ENCODE measurements at regions not wholly inside any gene's neighbourhood (a gene's known extent, or its start where the extent isn't known, plus 50 kb on each side); places are given as distances from the start of the nearest gene placed in this dataset.
A peak's percentile ranks its signal among the peaks of the same experiment; 100 is the strongest.

GRCh38 chr2:226336283-226336682, 463.3 kb downstream of the IRS1 start:
- no peak for DNase-seq (ENCODE audit: low read depth in 2 of 2)

- peak in 1 of 2 donors; percentile 39 for DNase-seq (ENCODE audit: low read depth in 2 of 2)
These were observed 464.5 kb downstream of the IRS1 start for GRCh38 chr2:226334981-226335720.

- DNase-seq (ENCODE audit: low read depth in 2 of 2): peak in 1 of 2 donors; percentile 85
These were observed 466.2 kb downstream of the IRS1 start for GRCh38 chr2:226333388-226333787.

GRCh38 chr2:226330206-226330605, 469.4 kb downstream of the IRS1 start:
- DNase-seq (ENCODE audit: low read depth in 2 of 2): no peak

GRCh38 chr2:226329180-226329579, 470.4 kb downstream of the IRS1 start:
- no peak for DNase-seq (ENCODE audit: low read depth in 2 of 2)

GRCh38 chr2:226327830-226328229, 471.8 kb downstream of the IRS1 start:
- DNase-seq (ENCODE audit: low read depth in 2 of 2): no peak

- peak in 1 of 2 donors; percentile 26 for DNase-seq (ENCODE audit: low read depth in 2 of 2)
These were observed 474.1 kb downstream of the IRS1 start for GRCh38 chr2:226325526-226325925.

- no peak for DNase-seq (ENCODE audit: low read depth in 2 of 2)
These were observed 479.3 kb downstream of the IRS1 start for GRCh38 chr2:226320076-226320948.

- no peak for DNase-seq (ENCODE audit: low read depth in 2 of 2)
These were observed 481.6 kb downstream of the IRS1 start for GRCh38 chr2:226317970-226318369.

GRCh38 chr2:226313060-226313459, 486.6 kb downstream of the IRS1 start:
- DNase-seq (ENCODE audit: low read depth in 2 of 2): no peak

- no peak for DNase-seq (ENCODE audit: low read depth in 2 of 2)
These were observed 487.5 kb downstream of the IRS1 start for GRCh38 chr2:226312155-226312554.

GRCh38 chr2:226310146-226310545, 489.5 kb downstream of the IRS1 start:
- DNase-seq (ENCODE audit: low read depth in 2 of 2): no peak

GRCh38 chr2:226308986-226309385, 490.6 kb downstream of the IRS1 start:
- peak in 1 of 2 donors; percentile 4 for DNase-seq (ENCODE audit: low read depth in 2 of 2)

- no peak for DNase-seq (ENCODE audit: low read depth in 2 of 2)
These were observed 491.3 kb downstream of the IRS1 start for GRCh38 chr2:226308323-226308680.

- DNase-seq (ENCODE audit: low read depth in 2 of 2): no peak
These were observed 491.9 kb downstream of the IRS1 start for GRCh38 chr2:226307487-226308322.

- DNase-seq (ENCODE audit: low read depth in 2 of 2): no peak
These were observed 492.7 kb downstream of the IRS1 start for GRCh38 chr2:226306969-226307368.

- DNase-seq (ENCODE audit: low read depth in 2 of 2): peak in 1 of 2 donors; percentile 9
These were observed 495.3 kb downstream of the IRS1 start for GRCh38 chr2:226304308-226304707.

GRCh38 chr2:226303707-226304106, 495.9 kb downstream of the IRS1 start:
- DNase-seq (ENCODE audit: low read depth in 2 of 2): no peak

- DNase-seq (ENCODE audit: low read depth in 2 of 2): no peak
These were observed 499.3 kb downstream of the IRS1 start for GRCh38 chr2:226300196-226300886.

- DNase-seq (ENCODE audit: low read depth in 2 of 2): no peak
These were observed 499.8 kb downstream of the IRS1 start for GRCh38 chr2:226299771-226300170.

GRCh38 chr2:226295681-226296080, 503.9 kb downstream of the IRS1 start:
- no peak for DNase-seq (ENCODE audit: low read depth in 2 of 2)

Data from lung microvascular endothelial cell (primary cell).